ENCODE measurements at regions not wholly inside any gene's neighbourhood (a gene's known extent, or its start where the extent isn't known, plus 50 kb on each side); places are given as distances from the start of the nearest gene placed in this dataset.

DNA sequence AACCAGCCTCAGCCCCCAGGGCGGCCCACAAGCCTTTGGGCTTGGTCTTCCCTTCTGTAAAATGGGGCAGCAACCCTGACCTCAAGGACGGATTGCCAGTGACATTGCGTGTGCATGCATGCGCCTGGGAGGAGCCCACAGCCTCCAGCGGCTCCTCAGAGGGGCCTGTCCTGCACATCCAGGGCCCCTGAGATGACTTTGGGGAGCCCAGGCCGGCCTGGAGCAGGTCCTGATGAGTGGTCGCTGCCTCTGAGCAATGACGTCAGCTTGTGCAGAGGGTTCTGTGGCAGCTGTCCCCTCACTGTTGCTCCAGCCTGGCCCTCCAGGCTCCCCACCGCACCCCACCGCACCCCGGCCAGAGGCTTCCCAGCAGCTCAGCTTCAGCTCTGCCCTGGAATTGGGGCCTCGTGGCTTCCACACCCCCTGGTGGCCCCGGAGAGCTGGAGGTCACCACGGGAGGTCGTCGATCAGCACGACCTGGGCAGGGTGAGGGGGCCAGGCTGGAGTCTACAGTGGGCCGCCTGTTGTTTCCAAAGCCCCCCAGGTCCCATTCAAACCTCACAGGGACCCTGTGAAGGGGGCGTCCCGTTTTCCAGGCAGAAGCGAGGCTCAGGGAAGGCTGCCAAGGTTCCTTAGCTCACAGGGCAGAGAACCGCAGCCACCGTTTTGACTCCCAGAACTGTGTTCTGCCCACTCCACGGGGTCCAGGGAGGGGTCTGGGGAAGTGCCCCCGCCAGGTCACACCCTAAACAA, 341.8 kb downstream of the SEC14L1 start:
- intact Hi-C loops (cut with DNase I; ENCODE audit: low total_unique reads) = no loop called here
- H3K36me3 ChIP-seq = peaks cover 33 to 51% (median 42%) of the 10 kb centered on the region in 4 donors
- H3K27me3 ChIP-seq = no peaks in the 10 kb centered on the region
- H3K9me3 ChIP-seq = no peaks in the 10 kb centered on the region
- H3K27ac ChIP-seq = peak overlapping the region in 2 of 5 donors; percentile 8 to 88
- DNase-seq = no peak
- H3K4me3 ChIP-seq = no peak overlapping the region
- TF ChIP-seq, protein P1, sequence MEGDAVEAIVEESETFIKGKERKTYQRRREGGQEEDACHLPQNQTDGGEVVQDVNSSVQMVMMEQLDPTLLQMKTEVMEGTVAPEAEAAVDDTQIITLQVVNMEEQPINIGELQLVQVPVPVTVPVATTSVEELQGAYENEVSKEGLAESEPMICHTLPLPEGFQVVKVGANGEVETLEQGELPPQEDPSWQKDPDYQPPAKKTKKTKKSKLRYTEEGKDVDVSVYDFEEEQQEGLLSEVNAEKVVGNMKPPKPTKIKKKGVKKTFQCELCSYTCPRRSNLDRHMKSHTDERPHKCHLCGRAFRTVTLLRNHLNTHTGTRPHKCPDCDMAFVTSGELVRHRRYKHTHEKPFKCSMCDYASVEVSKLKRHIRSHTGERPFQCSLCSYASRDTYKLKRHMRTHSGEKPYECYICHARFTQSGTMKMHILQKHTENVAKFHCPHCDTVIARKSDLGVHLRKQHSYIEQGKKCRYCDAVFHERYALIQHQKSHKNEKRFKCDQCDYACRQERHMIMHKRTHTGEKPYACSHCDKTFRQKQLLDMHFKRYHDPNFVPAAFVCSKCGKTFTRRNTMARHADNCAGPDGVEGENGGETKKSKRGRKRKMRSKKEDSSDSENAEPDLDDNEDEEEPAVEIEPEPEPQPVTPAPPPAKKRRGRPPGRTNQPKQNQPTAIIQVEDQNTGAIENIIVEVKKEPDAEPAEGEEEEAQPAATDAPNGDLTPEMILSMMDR (IDR thresholded peaks at IDR 0.05) = no peak
- TF ChIP-seq POLR2AphosphoS5 (IDR thresholded peaks at IDR 0.05) (no peak), POLR2A (IDR thresholded peaks at IDR 0.05) (no peak), EP300 (IDR thresholded peaks at IDR 0.05) (no peak)
- peaks cover 32 to 54% (median 43%) of the 10 kb centered on the region in 4 donors for H3K4me1 ChIP-seq
- 75 to 87% (median 82%) methylated on average over 13 to 25 of the region's 25 CpGs for WGBS, 5 donors

DNA sequence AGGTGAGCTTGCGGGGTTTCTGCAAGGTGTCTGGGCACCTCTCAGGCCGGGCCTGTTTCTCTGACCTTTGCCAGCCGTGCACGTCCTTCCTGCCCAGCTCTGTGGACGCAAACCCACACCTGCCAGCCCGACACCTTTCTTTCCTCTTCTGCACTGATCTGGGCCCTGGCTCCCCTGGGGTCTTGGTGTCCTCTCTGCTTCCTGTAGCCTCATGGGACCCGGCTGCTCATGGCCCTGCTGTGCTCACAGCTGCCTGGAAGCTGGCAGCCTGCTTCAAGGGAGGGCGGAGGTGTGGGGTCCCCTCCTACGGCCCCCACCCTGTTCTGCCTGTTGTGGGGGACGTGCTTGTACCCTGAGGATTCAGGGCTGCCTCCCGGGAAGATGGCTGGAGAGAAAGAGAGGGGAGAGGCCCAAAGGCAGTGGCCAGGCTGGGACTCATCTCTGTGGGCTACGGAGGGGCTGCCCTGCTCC, 342.4 kb downstream of the SEC14L1 start:
- Histone ChIP-seq H3K27me3 (no peaks in the 10 kb centered on the region), H3K4me1 (peaks cover 25 to 48% (median 37%) of the 10 kb centered on the region in 4 donors), H3K27ac (peak overlapping the region in 2 of 5 donors; percentile 8 to 33), H3K9me3 (no peaks in the 10 kb centered on the region), H3K4me3 (no peak overlapping the region), H3K36me3 (peaks cover 39 to 57% (median 48%) of the 10 kb centered on the region in 4 donors)
- intact Hi-C loops (cut with DNase I; ENCODE audit: low total_unique reads) = no loop called here
- TF ChIP-seq EP300 (IDR thresholded peaks at IDR 0.05) (no peak), POLR2AphosphoS5 (IDR thresholded peaks at IDR 0.05) (no peak), POLR2A (IDR thresholded peaks at IDR 0.05) (no peak)
- TF ChIP-seq, protein P1 (IDR thresholded peaks at IDR 0.05) = no peak
- no peak for DNase-seq
- WGBS, 5 donors = 87 to 91% (median 89%) methylated on average over 11 to 12 of the region's 12 CpGs

DNA sequence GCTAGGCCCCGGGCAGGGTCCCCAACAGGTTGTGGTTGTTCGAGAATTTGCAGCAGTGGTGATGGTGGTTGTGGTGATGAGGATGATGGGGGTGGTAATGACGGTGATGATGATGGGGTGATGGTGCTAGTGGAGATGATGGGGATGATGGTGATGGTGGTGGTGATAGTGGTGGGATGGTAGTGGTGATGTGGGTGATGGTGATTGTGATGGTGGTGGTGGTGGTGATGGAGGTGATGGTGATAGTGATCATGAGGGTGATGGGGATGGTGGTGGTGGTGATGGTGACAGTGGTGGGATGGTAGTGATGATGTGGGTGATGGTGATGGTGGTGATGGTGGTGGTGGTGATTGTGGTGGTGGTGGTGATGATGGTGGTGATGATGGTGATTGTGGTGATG, 343.3 kb downstream of the SEC14L1 start:
- H3K27ac ChIP-seq = peak overlapping the region in 1 of 5 donors; percentile 33
- intact Hi-C loops (cut with DNase I; ENCODE audit: low total_unique reads) = no loop called here
- peaks cover 19 to 44% (median 31%) of the 10 kb centered on the region in 4 donors for H3K4me1 ChIP-seq
- H3K9me3 ChIP-seq = no peaks in the 10 kb centered on the region
- peaks cover 48 to 67% (median 57%) of the 10 kb centered on the region in 4 donors for H3K36me3 ChIP-seq
- 90 to 98% (median 96%) methylated on average over 3 of the region's 3 CpGs for WGBS, 5 donors
- H3K4me3 ChIP-seq = no peak overlapping the region
- no peaks in the 10 kb centered on the region for H3K27me3 ChIP-seq
- no peak for DNase-seq
- TF ChIP-seq POLR2A (IDR thresholded peaks at IDR 0.05) (no peak), EP300 (IDR thresholded peaks at IDR 0.05) (no peak), POLR2AphosphoS5 (IDR thresholded peaks at IDR 0.05) (no peak)
- TF ChIP-seq, protein P1 (IDR thresholded peaks at IDR 0.05) = no peak

DNA sequence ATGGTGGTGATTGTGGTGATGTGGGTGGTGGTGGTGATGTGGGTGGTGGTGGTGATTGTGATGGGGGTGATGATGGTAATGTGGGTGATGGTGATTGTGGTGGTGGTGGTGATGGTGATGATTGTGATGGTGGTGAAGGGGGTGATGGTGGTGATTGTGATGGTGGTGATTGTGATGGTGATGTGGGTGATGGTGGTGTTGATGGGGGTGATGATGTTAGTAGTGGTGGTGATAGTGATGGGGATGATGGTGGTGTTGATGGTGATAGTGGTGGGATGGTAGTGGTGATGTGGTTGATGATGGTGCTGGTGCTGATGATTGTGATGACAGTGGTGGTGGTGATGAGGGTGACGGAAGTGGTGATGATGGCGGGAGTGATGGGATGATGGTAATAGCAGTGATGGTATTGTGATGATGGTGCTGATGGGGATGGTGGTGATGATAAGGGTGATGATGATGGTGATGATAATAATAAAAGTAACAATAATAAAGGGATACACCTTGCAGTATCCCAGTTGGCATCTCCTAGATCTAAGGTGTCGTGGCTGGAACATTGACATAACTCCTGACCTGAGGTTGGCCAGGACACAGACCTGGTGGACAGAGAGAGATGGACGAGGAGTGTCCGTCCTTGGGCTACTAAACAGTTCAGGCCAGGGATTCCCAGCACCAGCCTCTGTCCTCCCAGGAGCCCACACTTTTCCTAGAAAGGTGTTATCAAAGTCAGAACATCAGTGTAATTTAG, 344.5 kb downstream of the SEC14L1 start:
- 88 to 95% (median 92%) methylated on average over 5 of the region's 5 CpGs for WGBS, 5 donors
- TF ChIP-seq EP300 (IDR thresholded peaks at IDR 0.05) (no peak), POLR2A (IDR thresholded peaks at IDR 0.05) (no peak), POLR2AphosphoS5 (IDR thresholded peaks at IDR 0.05) (no peak)
- TF ChIP-seq, protein P1 (IDR thresholded peaks at IDR 0.05) = no peak
- no peaks in the 10 kb centered on the region for H3K9me3 ChIP-seq
- H3K27me3 ChIP-seq = no peaks in the 10 kb centered on the region
- no peak overlapping the region for H3K4me3 ChIP-seq
- peaks cover 60 to 78% (median 69%) of the 10 kb centered on the region in 4 donors for H3K36me3 ChIP-seq
- H3K4me1 ChIP-seq = peaks cover 17 to 44% (median 31%) of the 10 kb centered on the region in 4 donors
- intact Hi-C loops (cut with DNase I; ENCODE audit: low total_unique reads) = no loop called here
- no peak overlapping the region for H3K27ac ChIP-seq
- DNase-seq = no peak

All from stomach (tissue), 8 donors.